Body of pancreas (tissue), 4 donors: ENCODE measurements at regions not wholly inside any gene's neighbourhood (a gene's known extent, or its start where the extent isn't known, plus 50 kb on each side); places are given as distances from the start of the nearest gene placed in this dataset.
A peak's percentile ranks its signal among the peaks of the same experiment; 100 is the strongest.
"Not testable (repeated sequence)": the region's sequence is repeated elsewhere in the genome, so short reads cannot be mapped to it uniquely, and the experiment has no call there.

Source experiments
- ATAC-seq: fragments of 150-250 bp; one replicate; pipeline ENCODE4 v1.9.1; 2016
- DNase-seq, 4 donors: peaks; one replicate each; pipeline ENCODE4 v3.0.0-alpha.2; 2019
- H3K27ac ChIP-seq, 4 donors: fragments of 200-600 bp; sonication (generic); 1 replicate in 3 of 4; 2 replicates in 1 of 4; pipeline versions ENCODE4 v1.5.1 to v1.6.1; 2016 to 2019; ENCODE audit warnings: mild to moderate bottlenecking in 1 of 4, mixed read lengths in 1 of 4, moderate library complexity in 1 of 4
- H3K27me3 ChIP-seq, 2 donors: fragments of 200-600 bp; sonication (generic); one replicate each; pipeline ENCODE4 v1.6.0; 2016; ENCODE audit warnings: mild to moderate bottlenecking in 1 of 2
- H3K36me3 ChIP-seq, 2 donors: fragments of 200-600 bp; sonication (generic); replicated peaks in 1 of 2; 2 replicates each; pipeline ENCODE4 v1.5.1; 2016; ENCODE audit warnings: low read depth in 2 of 2; ENCODE audit not compliant: insufficient read depth in 1 of 2
- H3K4me1 ChIP-seq: fragments of 200-600 bp; sonication (generic); one replicate; pipeline ENCODE4 v1.6.0; 2016
- H3K4me3 ChIP-seq, 2 donors: fragments of 200-600 bp; sonication (generic); 1 replicate in 1 of 2; 2 replicates in 1 of 2; pipeline ENCODE4 v1.5.1; 2016 to 2019
- H3K9me3 ChIP-seq, 3 donors: fragments of 200-600 bp; sonication (generic); 1 replicate in 2 of 3; 2 replicates in 1 of 3; pipeline ENCODE4 v1.5.1; 2016
- POLR2A ChIP-seq, 3 donors: fragments of 450-650 bp; IDR thresholded peaks; one replicate each; pipeline ENCODE4 v1.6.1; 2016; ENCODE audit warnings: antibody characterized with exemption in 3 of 3, mild to moderate bottlenecking in 2 of 3
- WGBS, 2 donors: methylation state at CpG; one replicate each; pipeline ENCODE4 v1.1.5; 2017; 5-methylcytosine and 5-hydroxymethylcytosine counted together
- intact Hi-C: fragments of 100-400 bp; cut with DNase I; formaldehyde crosslinking; loops from one replicate; pipeline ENCODE4 v1.15.1; 2023
- TF ChIP-seq, protein P1 (sequence below), 7 experiments: fragments of 450-650 bp in 4 of 7; fragments of 200-600 bp in 3 of 7; sonication (generic) in 3 of 7; IDR thresholded peaks; one replicate each; pipeline ENCODE4 v1.5.1; 2016 to 2019; ENCODE audit warnings: antibody characterized with exemption in 7 of 7

DNA sequence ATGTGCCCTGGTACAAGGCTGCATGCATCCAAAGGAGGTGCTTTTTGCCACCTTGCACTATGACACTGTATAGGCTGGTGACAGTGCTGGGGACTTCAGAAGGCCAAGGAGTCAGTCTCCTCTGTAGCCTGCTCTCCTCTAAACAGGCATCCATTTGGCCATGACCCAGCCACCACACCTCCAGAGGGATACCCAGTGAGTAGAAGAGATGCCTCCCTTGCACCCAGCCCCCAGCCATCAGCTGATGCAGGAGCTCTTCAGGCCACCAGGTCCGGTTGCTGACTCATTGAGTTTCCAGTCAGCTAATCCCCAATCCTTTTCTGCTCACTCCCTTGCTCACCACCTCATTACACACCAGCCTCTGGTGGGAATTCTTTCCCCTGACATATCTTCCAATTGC is 99.8 kb downstream of the PJA1 start:
- 71 to 80% methylated on average over 1 of the region's 1 CpG for WGBS, 2 donors
- no peaks in the 10 kb centered on the region for H3K36me3 ChIP-seq
- intact Hi-C loops: no loop called here
- no peaks in the 10 kb centered on the region for H3K4me1 ChIP-seq
- DNase-seq (no peak), ATAC-seq (no peak)
- no peaks in the 10 kb centered on the region for H3K27me3 ChIP-seq
- H3K4me3 ChIP-seq: no peak overlapping the region
- TF ChIP-seq, protein P1, sequence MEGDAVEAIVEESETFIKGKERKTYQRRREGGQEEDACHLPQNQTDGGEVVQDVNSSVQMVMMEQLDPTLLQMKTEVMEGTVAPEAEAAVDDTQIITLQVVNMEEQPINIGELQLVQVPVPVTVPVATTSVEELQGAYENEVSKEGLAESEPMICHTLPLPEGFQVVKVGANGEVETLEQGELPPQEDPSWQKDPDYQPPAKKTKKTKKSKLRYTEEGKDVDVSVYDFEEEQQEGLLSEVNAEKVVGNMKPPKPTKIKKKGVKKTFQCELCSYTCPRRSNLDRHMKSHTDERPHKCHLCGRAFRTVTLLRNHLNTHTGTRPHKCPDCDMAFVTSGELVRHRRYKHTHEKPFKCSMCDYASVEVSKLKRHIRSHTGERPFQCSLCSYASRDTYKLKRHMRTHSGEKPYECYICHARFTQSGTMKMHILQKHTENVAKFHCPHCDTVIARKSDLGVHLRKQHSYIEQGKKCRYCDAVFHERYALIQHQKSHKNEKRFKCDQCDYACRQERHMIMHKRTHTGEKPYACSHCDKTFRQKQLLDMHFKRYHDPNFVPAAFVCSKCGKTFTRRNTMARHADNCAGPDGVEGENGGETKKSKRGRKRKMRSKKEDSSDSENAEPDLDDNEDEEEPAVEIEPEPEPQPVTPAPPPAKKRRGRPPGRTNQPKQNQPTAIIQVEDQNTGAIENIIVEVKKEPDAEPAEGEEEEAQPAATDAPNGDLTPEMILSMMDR (IDR thresholded peaks at IDR 0.05): no peak
- TF ChIP-seq POLR2A (IDR thresholded peaks at IDR 0.05): no peak
- no peak overlapping the region for H3K27ac ChIP-seq
- H3K9me3 ChIP-seq: no peaks in the 10 kb centered on the region

DNA sequence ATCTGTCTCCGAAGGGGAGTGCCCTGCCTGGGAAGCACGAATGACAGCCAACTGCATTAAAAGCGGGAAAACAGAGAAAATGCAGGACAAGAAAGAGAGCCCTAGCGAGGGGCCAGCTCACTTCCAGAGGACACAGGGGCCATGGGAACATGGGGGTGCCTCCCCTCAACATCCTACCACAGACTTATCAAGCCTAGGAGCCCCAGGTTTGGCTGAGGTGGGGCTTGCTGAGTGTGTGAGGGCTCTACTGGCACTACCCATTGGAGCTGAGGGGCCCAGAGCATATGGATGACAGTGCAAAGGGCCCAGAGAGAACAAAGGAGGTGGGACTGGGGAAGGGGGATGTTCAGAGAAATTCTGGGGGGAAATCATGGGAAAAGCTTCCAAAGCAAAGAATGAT is 101.8 kb downstream of the PJA1 start:
- intact Hi-C loops: loop anchor here (5.0 kb wide), 1 partner anchor 236 kb away; the partner anchor contains the start of gene EFNB1
- no peak overlapping the region for H3K4me3 ChIP-seq

DNA sequence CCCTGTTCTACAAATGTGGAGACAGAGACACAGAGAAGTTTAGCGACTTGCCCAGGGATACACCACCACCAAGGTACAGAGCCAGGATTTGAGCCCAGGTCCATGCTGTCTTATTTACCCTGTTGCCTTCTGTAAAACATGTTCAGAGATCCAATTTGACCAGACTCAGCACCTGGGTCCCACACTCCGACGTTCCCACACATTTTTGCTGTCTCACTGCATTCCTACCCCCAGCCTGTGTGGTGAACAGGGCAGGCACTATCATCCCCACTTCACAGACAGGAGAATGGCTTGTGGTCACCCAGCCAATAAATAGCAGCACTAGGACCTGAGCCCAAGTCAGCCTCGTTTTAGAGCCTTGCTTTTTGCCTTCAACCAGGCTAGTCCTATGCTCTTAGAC is 102.8 kb downstream of the PJA1 start:
- Histone ChIP-seq H3K4me3 (no peak overlapping the region), H3K27ac (no peak overlapping the region), H3K4me1 (no peaks in the 10 kb centered on the region), H3K36me3 (no peaks in the 10 kb centered on the region), H3K27me3 (no peaks in the 10 kb centered on the region), H3K9me3 (no peaks in the 10 kb centered on the region)
- TF ChIP-seq POLR2A (IDR thresholded peaks at IDR 0.05): no peak
- TF ChIP-seq, protein P1 (IDR thresholded peaks at IDR 0.05): no peak
- WGBS, 2 donors: 59 to 66% methylated on average over 3 to 4 of the region's 4 CpGs
- no peak for ATAC-seq
- DNase-seq: no peak
- intact Hi-C loops: loop anchor here (5.0 kb wide), 1 partner anchor 235 kb away; the partner anchor contains the start of gene EFNB1

More for the DNA sequence above, 101.8 kb downstream of the PJA1 start:
- 77 to 90% methylated on average over 3 of the region's 4 CpGs for WGBS, 2 donors
- Histone ChIP-seq H3K27me3 (no peaks in the 10 kb centered on the region), H3K36me3 (no peaks in the 10 kb centered on the region), H3K4me1 (no peaks in the 10 kb centered on the region), H3K9me3 (no peaks in the 10 kb centered on the region), H3K27ac (no peak overlapping the region)
- ATAC-seq: no peak
- no peak for DNase-seq
- TF ChIP-seq, protein P1 (IDR thresholded peaks at IDR 0.05): no peak
- no peak for TF ChIP-seq POLR2A (IDR thresholded peaks at IDR 0.05)

DNA sequence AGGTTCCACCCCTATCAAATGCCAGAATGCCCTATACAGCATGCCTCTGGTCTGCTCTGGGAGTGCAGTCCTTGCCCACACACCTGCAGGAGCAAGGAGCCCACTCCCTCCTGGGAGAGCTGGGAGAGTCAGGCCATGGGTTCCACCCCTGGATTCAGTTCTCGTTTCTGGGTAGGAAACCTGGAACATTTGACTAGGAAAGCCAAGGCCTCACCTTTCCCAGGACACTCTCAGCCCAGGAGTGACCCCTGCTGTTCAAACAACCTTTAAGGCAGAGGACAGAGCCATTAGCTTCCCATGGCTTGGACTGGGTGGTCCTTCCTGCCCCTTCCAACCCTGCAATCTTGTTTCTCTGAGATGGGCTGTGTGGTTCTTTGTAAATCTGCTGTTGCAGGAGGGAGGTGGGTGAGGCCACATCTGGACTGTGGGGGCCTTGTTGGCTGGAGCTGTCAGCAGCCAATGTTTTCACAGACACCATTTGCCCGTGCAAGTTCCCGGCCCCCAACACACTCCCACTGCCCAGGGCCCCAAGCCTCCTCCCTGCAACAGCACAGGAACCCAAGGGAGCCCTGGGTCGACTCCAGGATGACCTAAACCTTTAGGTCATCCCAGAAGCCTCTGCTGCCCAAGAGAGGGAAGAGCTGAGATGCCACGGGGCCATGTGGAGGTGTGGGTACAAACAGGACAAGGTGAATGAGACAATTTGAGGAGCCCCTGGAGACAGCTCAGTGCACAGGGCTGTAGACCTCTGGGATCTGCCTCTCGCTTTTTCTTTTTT is 104.4 kb downstream of the PJA1 start:
- Histone ChIP-seq H3K4me3 (no peak overlapping the region), H3K9me3 (no peaks in the 10 kb centered on the region), H3K36me3 (no peaks in the 10 kb centered on the region), H3K27me3 (no peaks in the 10 kb centered on the region), H3K4me1 (no peaks in the 10 kb centered on the region), H3K27ac (no peak overlapping the region)
- intact Hi-C loops: loop anchor here (5.0 kb wide), 1 partner anchor 234 kb away; the partner anchor contains the start of gene EFNB1
- WGBS, 2 donors: 56 to 67% methylated on average over 1 to 6 of the region's 6 CpGs
- ATAC-seq: peak; percentile 40
- peak; percentile 27 to 56 (median 40) for DNase-seq
- no peak for TF ChIP-seq POLR2A (IDR thresholded peaks at IDR 0.05)
- TF ChIP-seq, protein P1 (IDR thresholded peaks at IDR 0.05): peak; percentile 17 to 56 (median 48)

GRCh38 chrX:69055193-69055592 is 110.1 kb downstream of the PJA1 start:
- intact Hi-C loops: no loop called here
- no peak for ATAC-seq
- DNase-seq: no peak

DNA sequence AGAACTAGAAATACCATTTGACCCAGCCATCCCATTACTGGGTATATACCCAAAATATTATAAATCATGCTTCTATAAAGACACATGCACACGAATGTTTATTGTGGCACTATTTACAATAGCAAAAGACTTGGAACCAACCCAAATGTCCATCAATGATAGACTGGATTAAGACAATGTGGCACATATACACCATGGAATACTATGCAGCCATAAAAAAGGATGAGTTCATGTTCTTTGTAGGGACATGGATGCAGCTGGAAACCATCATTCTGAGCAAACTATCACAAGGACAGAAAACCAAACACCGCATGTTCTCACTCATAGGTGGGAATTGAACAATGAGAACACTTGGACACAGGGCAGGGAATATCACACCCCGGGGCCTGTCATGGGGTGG is 110.8 kb downstream of the PJA1 start:
- 78 to 83% methylated on average over 3 of the region's 3 CpGs for WGBS, 2 donors
- intact Hi-C loops, H3K9me3 ChIP-seq: not testable (repeated sequence)

More at GRCh38 chrX:69055193-69055592, 110.1 kb downstream of the PJA1 start:
- Histone ChIP-seq H3K36me3 (no peaks in the 10 kb centered on the region), H3K9me3 (no peaks in the 10 kb centered on the region), H3K27ac (no peak overlapping the region), H3K4me1 (no peaks in the 10 kb centered on the region), H3K27me3 (no peaks in the 10 kb centered on the region), H3K4me3 (no peak overlapping the region)
- WGBS, 2 donors: 80 to 100% methylated on average over 3 of the region's 3 CpGs
- no peak for TF ChIP-seq POLR2A (IDR thresholded peaks at IDR 0.05)

More for the DNA sequence above, 110.8 kb downstream of the PJA1 start:
- ATAC-seq, H3K4me3 ChIP-seq, DNase-seq, H3K4me1 ChIP-seq, H3K36me3 ChIP-seq, H3K27me3 ChIP-seq, H3K27ac ChIP-seq: not testable (repeated sequence)
